OCI-LY1 (cell line): ENCODE measurements at regions not wholly inside any gene's neighbourhood (a gene's known extent, or its start where the extent isn't known, plus 50 kb on each side); places are given as distances from the start of the nearest gene placed in this dataset.
"Not testable (repeated sequence)": the region's sequence is repeated elsewhere in the genome, so short reads cannot be mapped to it uniquely, and the experiment has no call there.

ENCODE experiments used
- EZH2 ChIP-seq: fragments of 200-600 bp; sonication (generic), shearing (Covaris generic); IDR thresholded peaks from 2 replicates; pipeline ENCODE4 v1.8.0; 2017; ENCODE audit warnings: borderline replicate concordance, mixed run types, mild to moderate bottlenecking, antibody characterized with exemption, low read length, moderate library complexity, mixed read lengths
- TF ChIP-seq, protein P1 (sequence below): fragments of 200-600 bp; sonication (generic), shearing (Covaris generic); IDR thresholded peaks from 2 replicates; pipeline ENCODE4 v1.5.1; 2017; ENCODE audit warnings: mild to moderate bottlenecking, antibody characterized with exemption, low read length, moderate library complexity, mixed read lengths

DNA sequence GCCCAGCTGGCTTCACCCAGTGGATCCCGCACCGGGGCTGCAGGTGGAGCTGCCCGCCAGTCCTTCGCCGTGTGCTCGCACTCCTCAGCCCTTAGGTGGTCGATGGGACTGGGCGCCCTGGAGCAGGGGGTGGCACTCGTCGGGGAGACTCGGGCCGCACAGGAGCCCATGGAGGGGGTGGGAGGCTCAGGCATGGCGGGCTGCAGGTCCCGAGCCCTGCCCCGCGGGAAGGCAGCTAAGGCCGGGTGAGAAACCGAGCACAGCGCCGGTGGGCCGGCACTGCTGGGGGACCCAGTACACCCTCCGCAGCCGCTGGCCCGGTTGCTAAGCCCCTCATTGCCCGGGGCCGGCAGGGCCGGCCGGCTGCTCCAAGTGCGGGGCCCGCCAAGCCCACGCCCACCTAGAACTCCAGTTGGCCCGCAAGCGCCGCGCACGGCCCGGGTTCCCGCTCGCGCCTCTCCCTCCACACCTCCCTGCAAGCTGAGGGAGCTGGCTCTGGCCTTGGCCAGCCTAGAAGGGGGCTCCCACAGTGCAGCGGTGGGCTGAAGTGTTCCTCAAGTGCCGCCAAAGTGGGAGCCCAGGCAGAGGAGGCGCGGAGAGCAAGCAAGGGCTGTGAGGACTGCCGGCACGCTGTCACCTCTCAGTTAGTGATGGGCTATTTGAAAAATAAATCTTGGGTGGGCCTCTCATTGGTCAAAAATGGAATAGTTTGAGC, 411.2 kb upstream of the NOX3 start:
- TF ChIP-seq, protein P1, sequence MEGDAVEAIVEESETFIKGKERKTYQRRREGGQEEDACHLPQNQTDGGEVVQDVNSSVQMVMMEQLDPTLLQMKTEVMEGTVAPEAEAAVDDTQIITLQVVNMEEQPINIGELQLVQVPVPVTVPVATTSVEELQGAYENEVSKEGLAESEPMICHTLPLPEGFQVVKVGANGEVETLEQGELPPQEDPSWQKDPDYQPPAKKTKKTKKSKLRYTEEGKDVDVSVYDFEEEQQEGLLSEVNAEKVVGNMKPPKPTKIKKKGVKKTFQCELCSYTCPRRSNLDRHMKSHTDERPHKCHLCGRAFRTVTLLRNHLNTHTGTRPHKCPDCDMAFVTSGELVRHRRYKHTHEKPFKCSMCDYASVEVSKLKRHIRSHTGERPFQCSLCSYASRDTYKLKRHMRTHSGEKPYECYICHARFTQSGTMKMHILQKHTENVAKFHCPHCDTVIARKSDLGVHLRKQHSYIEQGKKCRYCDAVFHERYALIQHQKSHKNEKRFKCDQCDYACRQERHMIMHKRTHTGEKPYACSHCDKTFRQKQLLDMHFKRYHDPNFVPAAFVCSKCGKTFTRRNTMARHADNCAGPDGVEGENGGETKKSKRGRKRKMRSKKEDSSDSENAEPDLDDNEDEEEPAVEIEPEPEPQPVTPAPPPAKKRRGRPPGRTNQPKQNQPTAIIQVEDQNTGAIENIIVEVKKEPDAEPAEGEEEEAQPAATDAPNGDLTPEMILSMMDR, result not testable (repeated sequence)
- TF ChIP-seq EZH2, result not testable (repeated sequence)
